ENCODE measurements at regions not wholly inside any gene's neighbourhood (a gene's known extent, or its start where the extent isn't known, plus 50 kb on each side); places are given as distances from the start of the nearest gene placed in this dataset.
"Not testable (repeated sequence)": the region's sequence is repeated elsewhere in the genome, so short reads cannot be mapped to it uniquely, and the experiment has no call there.

- DNase-seq = no peak
These were observed 588.9 kb upstream of the TMEFF2 start for GRCh38 chr2:192783643-192784042.

GRCh38 chr2:192775459-192776262 is 580.9 kb upstream of the TMEFF2 start:
- no peak for DNase-seq

GRCh38 chr2:192775011-192775410 is 580.3 kb upstream of the TMEFF2 start:
- DNase-seq = no peak

GRCh38 chr2:192773044-192773443 is 578.3 kb upstream of the TMEFF2 start:
- DNase-seq = no peak

GRCh38 chr2:192749611-192750200 is 555.0 kb upstream of the TMEFF2 start:
- DNase-seq = no peak

- no peak for DNase-seq
These were observed 547.2 kb upstream of the TMEFF2 start for GRCh38 chr2:192741889-192742288.

- DNase-seq = no peak
These were observed 540.7 kb upstream of the TMEFF2 start for GRCh38 chr2:192735447-192735846.

GRCh38 chr2:192729369-192729768 is 534.6 kb upstream of the TMEFF2 start:
- no peak for DNase-seq

GRCh38 chr2:192725991-192726390 is 531.3 kb upstream of the TMEFF2 start:
- DNase-seq = no peak

- no peak for DNase-seq
These were observed 524.9 kb upstream of the TMEFF2 start for GRCh38 chr2:192719629-192720028.

- no peak for DNase-seq
These were observed 523.6 kb upstream of the TMEFF2 start for GRCh38 chr2:192718340-192718739.

- DNase-seq = no peak
These were observed 506.2 kb upstream of the TMEFF2 start for GRCh38 chr2:192700934-192701333.

- no peak for DNase-seq
These were observed 503.1 kb upstream of the TMEFF2 start for GRCh38 chr2:192697880-192698279.

GRCh38 chr2:192696857-192697256 is 502.1 kb upstream of the TMEFF2 start:
- no peak for DNase-seq

- DNase-seq = no peak
These were observed 492.3 kb upstream of the TMEFF2 start for GRCh38 chr2:192687015-192687414.

GRCh38 chr2:192682511-192682910 is 487.8 kb upstream of the TMEFF2 start:
- DNase-seq = not testable (repeated sequence)

GRCh38 chr2:192675681-192676080 is 480.9 kb upstream of the TMEFF2 start:
- no peak for DNase-seq

GRCh38 chr2:192669505-192670091 is 474.9 kb upstream of the TMEFF2 start:
- DNase-seq = no peak

- not testable (repeated sequence) for DNase-seq
These were observed 465.8 kb upstream of the TMEFF2 start for GRCh38 chr2:192660555-192660954.

- DNase-seq = no peak
These were observed 462.6 kb upstream of the TMEFF2 start for GRCh38 chr2:192657362-192657761.

GRCh38 chr2:192655916-192656315 is 461.2 kb upstream of the TMEFF2 start:
- no peak for DNase-seq

GRCh38 chr2:192645811-192646598 is 451.3 kb upstream of the TMEFF2 start:
- no peak for DNase-seq

GRCh38 chr2:192634557-192634956 is 439.8 kb upstream of the TMEFF2 start:
- DNase-seq = no peak

All from activated CD8-positive, alpha-beta memory T cell treated with anti-CD3 and anti-CD28 coated beads for 24 hours (primary cell).